Activated CD4-positive, alpha-beta T cell treated with anti-CD3 and anti-CD28 coated beads, Interleukin-2, amount 10 ng/mL, durations not matched to agents 7 days and 5 days (primary cell): ENCODE measurements at regions not wholly inside any gene's neighbourhood (a gene's known extent, or its start where the extent isn't known, plus 50 kb on each side); places are given as distances from the start of the nearest gene placed in this dataset.
"Not testable (repeated sequence)": the region's sequence is repeated elsewhere in the genome, so short reads cannot be mapped to it uniquely, and the experiment has no call there.

Experiments used
- CTCF ChIA-PET: fragments of 350-600 bp; sonication (Branson Sonifier 250); formaldehyde crosslinking; loops from one replicate; lab custom pipeline; 2021; ENCODE audit warnings: antibody characterized with exemption; lab: Charles Lee
- POLR2A ChIA-PET: fragments of 350-600 bp; sonication (Branson Sonifier 250); formaldehyde crosslinking; loops from one replicate; lab custom pipeline; 2021; ENCODE audit warnings: antibody characterized with exemption; lab: Charles Lee
- DNase-seq: peaks from one replicate; pipeline ENCODE4 v3.0.0-alpha.2; 2020
- H3K27ac Mint-ChIP-seq: one replicate; pipeline ENCODE4 v1.8.0; 2021; ENCODE audit warnings: mild to moderate bottlenecking, moderate library complexity, mixed read lengths
- H3K27me3 Mint-ChIP-seq: one replicate; pipeline ENCODE4 v1.8.0; 2021; ENCODE audit warnings: mixed read lengths
- H3K36me3 Mint-ChIP-seq: one replicate; pipeline ENCODE4 v1.8.0; 2021; ENCODE audit warnings: low read depth, mixed read lengths
- H3K4me1 Mint-ChIP-seq: one replicate; pipeline ENCODE4 v1.8.0; 2021; ENCODE audit warnings: mixed read lengths
- H3K4me3 Mint-ChIP-seq: one replicate; pipeline ENCODE4 v1.8.0; 2021; ENCODE audit warnings: mild to moderate bottlenecking, moderate library complexity, mixed read lengths
- H3K9me3 Mint-ChIP-seq: one replicate; pipeline ENCODE4 v1.8.0; 2021; ENCODE audit warnings: mixed read lengths

DNA sequence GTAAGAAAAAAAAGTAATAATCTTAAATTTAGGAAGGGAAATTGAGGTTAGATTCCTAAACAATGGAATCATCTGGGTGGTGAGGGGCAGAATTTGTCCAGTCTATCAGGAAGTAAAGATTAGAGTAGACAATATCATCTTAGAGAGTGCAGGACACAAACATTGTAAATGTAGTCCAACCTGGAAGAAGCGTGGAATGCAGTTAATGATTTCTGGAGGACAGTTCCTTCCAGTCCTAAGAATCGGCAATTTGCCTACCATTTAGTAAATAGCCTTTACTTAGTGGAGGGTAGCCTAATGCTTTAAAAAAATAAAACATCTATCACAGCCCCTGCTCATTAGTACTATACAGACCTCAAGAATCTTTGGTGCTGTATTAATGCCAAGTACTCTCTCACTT, 147.5 kb upstream of the TTC29 start:
- Mint-ChIP-seq H3K27me3 (peaks cover 16% of the 10 kb centered on the region), H3K27ac (no peak overlapping the region), H3K4me3 (no peak overlapping the region), H3K4me1 (no peaks in the 10 kb centered on the region), H3K36me3 (no peaks in the 10 kb centered on the region), H3K9me3 (no peaks in the 10 kb centered on the region)
- POLR2A ChIA-PET = no interaction called here
- CTCF ChIA-PET = no interaction called here
- DNase-seq = no peak

DNA sequence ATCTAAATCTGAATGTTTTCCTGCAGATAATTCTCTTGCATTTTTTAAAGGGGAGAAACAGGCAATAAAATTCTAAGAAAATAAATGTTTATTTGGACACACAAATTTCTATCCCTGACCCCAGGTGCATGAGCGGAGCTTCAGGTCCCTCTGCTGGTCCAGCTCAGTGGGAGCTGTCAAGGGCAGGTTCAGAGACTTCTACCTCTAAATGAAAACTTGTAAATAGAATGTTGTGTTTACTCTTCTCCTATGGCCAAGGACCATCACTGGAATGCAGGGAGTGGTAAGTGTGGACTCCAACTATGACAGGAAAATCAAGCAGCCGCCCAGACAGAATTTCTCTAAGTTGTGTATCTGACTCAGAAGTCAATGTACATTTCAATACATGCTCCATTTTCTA, 148.6 kb upstream of the TTC29 start:
- no peaks in the 10 kb centered on the region for H3K9me3 Mint-ChIP-seq

DNA sequence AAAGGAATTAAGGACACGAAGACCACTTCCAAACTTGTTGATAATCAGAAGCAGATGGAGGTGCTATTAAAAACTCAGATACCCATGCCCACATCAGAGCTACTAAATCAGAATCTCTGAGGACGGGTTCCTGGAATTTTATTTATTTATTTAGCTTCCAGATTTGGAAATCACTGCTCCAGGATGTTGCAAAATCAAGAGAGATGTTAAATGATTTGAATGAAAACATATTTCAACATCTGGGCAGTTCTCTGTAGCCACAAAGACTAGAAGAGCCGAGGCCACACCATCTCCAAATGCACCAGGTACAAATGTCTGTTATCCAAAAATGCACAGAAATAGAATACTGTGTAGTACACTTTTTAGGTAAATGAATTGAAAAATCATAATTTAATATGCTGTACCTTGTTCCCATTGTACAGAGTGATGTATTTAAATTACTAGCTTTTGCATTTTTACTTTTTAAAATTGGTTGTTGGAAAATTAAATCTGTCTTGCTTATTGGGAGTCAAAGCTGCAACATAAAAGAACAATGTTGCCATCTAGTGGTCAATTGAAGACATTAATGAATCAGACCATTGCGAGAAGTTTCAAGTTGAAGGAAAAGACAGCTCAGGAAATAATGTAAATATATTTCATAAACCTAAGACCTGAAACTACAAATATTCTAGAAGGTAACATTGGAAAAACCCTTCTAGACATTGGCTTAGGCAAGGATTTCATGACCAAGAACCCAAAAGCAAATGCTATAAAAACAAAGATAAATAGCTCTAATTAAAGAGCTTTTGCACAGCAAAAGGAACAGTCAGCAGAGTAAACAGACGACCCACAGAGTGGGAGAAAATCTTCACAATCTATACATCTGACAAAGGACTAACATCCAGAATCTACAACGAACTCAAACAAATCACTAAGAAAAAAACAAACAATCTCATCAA, 151.3 kb upstream of the TTC29 start:
- no peak overlapping the region for H3K4me3 Mint-ChIP-seq
- ChIA-PET POLR2A (no interaction called here), CTCF (interaction anchor here (0.9 to 1.8 kb wide), 4 partner anchors 29 to 853 kb away, joined by 3 to 5 read pairs (median 3); no protein-coding TSS in a partner anchor)
- no peak overlapping the region for H3K27ac Mint-ChIP-seq
- H3K36me3 Mint-ChIP-seq = no peaks in the 10 kb centered on the region
- no peaks in the 10 kb centered on the region for H3K9me3 Mint-ChIP-seq
- H3K27me3 Mint-ChIP-seq = peaks cover 8% of the 10 kb centered on the region
- DNase-seq = no peak
- H3K4me1 Mint-ChIP-seq = no peaks in the 10 kb centered on the region

More for the DNA sequence above, 148.6 kb upstream of the TTC29 start:
- no peaks in the 10 kb centered on the region for H3K36me3 Mint-ChIP-seq
- H3K4me1 Mint-ChIP-seq = no peaks in the 10 kb centered on the region
- peaks cover 14% of the 10 kb centered on the region for H3K27me3 Mint-ChIP-seq
- no peak overlapping the region for H3K4me3 Mint-ChIP-seq
- CTCF ChIA-PET = no interaction called here
- no peak overlapping the region for H3K27ac Mint-ChIP-seq
- DNase-seq = no peak
- POLR2A ChIA-PET = no interaction called here

DNA sequence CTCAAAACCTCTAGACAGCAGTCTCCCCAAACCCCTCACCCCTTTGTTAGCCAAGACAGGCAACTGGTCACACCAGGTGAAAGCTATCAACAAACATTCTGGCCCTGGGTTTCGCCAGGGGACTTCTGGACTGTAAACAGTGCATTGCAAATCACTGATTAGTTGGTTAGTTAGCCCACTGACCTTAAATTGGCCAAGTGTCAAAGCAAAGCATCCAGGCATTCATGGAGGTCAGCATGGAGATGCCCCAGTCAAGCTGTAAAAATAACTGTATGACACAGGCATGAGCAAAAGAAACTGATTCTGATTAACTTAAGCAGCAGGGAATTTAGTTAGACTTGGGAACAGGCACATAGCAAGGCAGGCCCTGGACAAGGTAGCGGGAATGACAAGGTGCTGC, 156.0 kb upstream of the TTC29 start:
- Mint-ChIP-seq H3K27me3 (peaks cover 5% of the 10 kb centered on the region), H3K4me1 (no peaks in the 10 kb centered on the region), H3K4me3 (no peak overlapping the region), H3K36me3 (no peaks in the 10 kb centered on the region), H3K27ac (no peak overlapping the region), H3K9me3 (no peaks in the 10 kb centered on the region)
- CTCF ChIA-PET = no interaction called here
- DNase-seq = no peak
- POLR2A ChIA-PET = no interaction called here

DNA sequence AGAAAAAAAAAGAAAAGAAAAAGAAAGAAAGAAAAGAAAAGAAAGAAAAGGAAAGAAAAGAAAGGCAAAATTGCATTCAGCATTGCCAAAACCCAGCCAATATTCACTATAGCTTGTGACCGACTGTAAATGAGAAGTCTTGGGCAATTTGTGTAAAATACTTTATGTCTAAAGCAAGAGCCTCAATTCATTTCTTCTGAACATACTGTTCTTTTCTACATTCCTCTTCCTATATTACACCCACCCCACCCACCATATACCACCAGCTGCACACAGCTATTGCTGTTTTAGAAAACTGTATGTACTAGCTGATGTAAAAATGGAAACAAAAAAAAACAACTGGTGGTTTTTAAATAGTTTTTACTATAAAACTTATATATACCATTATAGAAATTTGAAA, 156.9 kb upstream of the TTC29 start:
- no peaks in the 10 kb centered on the region for H3K36me3 Mint-ChIP-seq
- CTCF ChIA-PET = interaction anchor here (0.6 kb wide), 1 partner anchor 867 kb away, joined by 4 read pairs; no protein-coding TSS in a partner anchor
- H3K4me3 Mint-ChIP-seq = no peak overlapping the region
- DNase-seq = no peak
- POLR2A ChIA-PET = no interaction called here
- H3K4me1 Mint-ChIP-seq = no peaks in the 10 kb centered on the region
- H3K9me3 Mint-ChIP-seq = no peaks in the 10 kb centered on the region
- no peak overlapping the region for H3K27ac Mint-ChIP-seq
- peaks cover 3% of the 10 kb centered on the region for H3K27me3 Mint-ChIP-seq

DNA sequence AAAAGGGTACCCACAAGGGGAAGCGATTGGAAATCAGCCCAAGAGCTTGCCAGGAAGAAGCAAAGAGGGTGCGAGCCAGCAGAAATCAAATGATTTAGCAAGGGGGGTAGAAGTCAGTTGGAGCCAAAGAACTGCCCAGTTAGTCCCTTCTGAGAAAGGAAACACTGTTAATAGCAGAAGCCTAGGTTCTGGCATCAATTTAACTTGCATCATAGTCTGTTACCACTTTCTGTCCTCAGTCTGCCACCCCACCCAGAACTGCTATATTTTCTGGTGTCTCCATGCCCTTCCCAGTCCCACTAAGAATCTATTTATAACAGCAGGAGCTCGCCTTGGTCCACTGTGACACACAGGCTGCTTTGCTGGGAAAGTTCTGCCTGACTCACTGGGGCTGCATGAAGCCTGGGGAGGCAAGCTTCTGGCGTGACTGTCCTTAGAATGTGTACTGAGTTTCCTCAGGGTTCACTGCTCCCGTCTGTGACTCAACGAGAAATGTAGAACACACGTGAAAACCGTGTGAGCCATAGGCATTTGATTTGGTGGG, 157.8 kb upstream of the TTC29 start:
- ChIA-PET POLR2A (no interaction called here), CTCF (no interaction called here)

DNA sequence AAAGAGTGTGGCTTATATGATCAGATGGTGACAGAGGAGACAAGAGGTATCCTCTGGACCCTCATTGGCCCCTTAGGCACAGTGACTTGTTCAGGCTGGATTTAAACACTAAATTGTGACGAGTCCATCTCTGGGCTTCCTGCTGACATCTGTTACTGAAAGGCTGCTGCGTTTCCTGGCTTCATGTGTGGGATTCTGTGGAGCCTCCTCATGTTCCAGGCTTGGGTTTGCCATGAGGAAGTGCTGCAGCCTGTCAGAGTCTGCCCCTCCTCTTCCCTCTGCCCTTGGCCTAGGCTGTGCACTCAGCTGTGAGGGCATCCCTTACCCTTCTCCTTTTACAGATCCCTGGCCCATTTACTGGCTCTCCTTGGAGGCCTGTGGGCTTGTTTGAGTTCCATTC, 159.1 kb upstream of the TTC29 start:
- Mint-ChIP-seq H3K4me3 (no peak overlapping the region), H3K27ac (no peak overlapping the region), H3K36me3 (no peaks in the 10 kb centered on the region), H3K27me3 (peaks cover 3% of the 10 kb centered on the region), H3K4me1 (no peaks in the 10 kb centered on the region), H3K9me3 (no peaks in the 10 kb centered on the region)
- no peak for DNase-seq
- POLR2A ChIA-PET = no interaction called here
- CTCF ChIA-PET = no interaction called here

More for the DNA sequence above, 157.8 kb upstream of the TTC29 start:
- H3K4me3 Mint-ChIP-seq = no peak overlapping the region
- no peak overlapping the region for H3K27ac Mint-ChIP-seq
- DNase-seq = no peak
- H3K27me3 Mint-ChIP-seq = peaks cover 3% of the 10 kb centered on the region
- no peaks in the 10 kb centered on the region for H3K4me1 Mint-ChIP-seq
- no peaks in the 10 kb centered on the region for H3K36me3 Mint-ChIP-seq
- no peaks in the 10 kb centered on the region for H3K9me3 Mint-ChIP-seq

DNA sequence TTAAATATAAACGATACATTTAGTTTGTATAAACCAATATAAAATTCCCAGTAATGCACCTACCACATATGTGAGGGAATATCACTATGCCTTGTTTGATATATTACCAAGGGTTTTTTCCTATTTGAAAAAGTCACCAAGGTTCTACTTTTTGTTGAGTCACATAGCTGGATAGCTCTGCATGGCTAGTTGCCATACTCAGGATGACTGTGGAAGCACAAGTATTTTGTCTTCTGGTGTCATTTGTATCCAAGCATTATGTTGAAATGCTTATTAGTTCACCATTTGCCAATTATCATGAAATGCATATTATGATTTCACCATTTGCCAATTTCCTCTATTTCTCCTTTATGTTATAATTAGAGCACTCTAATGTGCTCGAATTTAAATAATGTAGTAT, 162.7 kb upstream of the TTC29 start:
- H3K9me3 Mint-ChIP-seq = peaks cover 2% of the 10 kb centered on the region
- H3K27me3 Mint-ChIP-seq = no peaks in the 10 kb centered on the region
- no peaks in the 10 kb centered on the region for H3K4me1 Mint-ChIP-seq
- no peak overlapping the region for H3K27ac Mint-ChIP-seq
- ChIA-PET POLR2A (no interaction called here), CTCF (no interaction called here)
- no peak overlapping the region for H3K4me3 Mint-ChIP-seq
- no peaks in the 10 kb centered on the region for H3K36me3 Mint-ChIP-seq
- no peak for DNase-seq

DNA sequence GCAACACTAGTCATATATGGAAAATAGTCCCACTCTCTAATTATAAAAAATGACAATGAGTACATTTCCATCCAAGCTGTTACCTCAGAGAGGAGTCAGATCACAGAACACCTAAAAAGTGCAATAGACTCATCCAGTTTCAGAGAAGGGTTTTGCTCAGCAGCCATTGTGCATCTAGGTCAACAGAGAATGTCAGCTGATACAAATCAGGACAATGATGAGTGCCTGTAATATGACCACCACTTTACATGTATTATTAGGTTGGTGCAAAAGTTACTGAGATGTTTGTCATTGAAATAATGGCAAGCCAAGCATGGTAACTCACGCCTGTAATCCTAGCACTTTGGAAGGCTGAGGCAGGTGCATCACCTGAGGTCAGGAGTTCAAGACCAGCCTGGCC, 164.1 kb upstream of the TTC29 start:
- no peak overlapping the region for H3K4me3 Mint-ChIP-seq
- no peak for DNase-seq
- H3K9me3 Mint-ChIP-seq = peaks cover 6% of the 10 kb centered on the region
- no peaks in the 10 kb centered on the region for H3K4me1 Mint-ChIP-seq
- ChIA-PET CTCF (no interaction called here), POLR2A (no interaction called here)
- H3K36me3 Mint-ChIP-seq = no peaks in the 10 kb centered on the region
- no peaks in the 10 kb centered on the region for H3K27me3 Mint-ChIP-seq
- no peak overlapping the region for H3K27ac Mint-ChIP-seq

DNA sequence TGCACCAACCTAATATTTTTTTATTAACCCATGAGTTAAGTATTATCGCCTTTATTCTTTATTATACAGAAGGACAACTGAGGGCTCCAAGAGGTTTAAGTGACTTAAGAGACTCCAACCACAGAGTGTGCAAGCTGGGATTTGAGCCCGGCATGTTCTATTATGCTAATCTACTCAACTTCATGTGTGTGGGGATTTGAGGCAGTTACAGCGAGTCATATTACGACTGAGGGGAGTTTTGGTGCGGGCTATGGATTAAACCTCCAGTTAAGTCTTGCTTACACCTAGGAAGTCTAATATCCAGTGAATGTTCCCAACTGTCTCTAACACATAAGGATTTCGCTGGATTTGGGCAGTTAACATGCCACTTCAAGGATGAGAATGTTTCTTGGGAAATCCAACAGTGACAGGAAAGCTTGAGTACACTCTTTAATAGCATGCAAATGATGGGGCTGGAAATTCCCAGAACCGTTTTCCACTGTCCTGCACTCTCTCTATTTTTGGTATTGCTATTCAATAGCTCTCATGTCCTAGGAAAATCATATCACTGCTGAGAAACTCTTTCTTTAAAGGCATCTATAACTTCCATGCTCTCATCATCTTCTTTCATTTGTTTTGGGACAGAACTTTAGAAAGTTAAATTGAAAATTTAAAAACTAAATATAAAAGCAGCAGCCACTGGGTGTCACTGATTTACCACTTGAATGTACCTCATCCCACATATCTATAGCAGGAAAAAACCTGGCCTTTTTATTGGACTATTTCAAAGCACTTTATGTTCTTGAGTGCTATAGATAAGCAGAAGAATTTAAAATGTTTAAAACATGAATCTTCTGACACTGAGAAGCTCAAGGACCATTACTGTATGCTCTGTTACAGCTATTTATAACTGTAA, 165.1 kb upstream of the TTC29 start:
- H3K4me1 Mint-ChIP-seq = no peaks in the 10 kb centered on the region
- H3K9me3 Mint-ChIP-seq = peaks cover 6% of the 10 kb centered on the region
- ChIA-PET POLR2A (no interaction called here), CTCF (interaction anchor here (0.6 kb wide), 1 partner anchor 696 kb away, joined by 4 read pairs; no protein-coding TSS in a partner anchor)
- no peak overlapping the region for H3K27ac Mint-ChIP-seq
- H3K27me3 Mint-ChIP-seq = no peaks in the 10 kb centered on the region
- H3K4me3 Mint-ChIP-seq = no peak overlapping the region
- DNase-seq = no peak
- no peaks in the 10 kb centered on the region for H3K36me3 Mint-ChIP-seq

DNA sequence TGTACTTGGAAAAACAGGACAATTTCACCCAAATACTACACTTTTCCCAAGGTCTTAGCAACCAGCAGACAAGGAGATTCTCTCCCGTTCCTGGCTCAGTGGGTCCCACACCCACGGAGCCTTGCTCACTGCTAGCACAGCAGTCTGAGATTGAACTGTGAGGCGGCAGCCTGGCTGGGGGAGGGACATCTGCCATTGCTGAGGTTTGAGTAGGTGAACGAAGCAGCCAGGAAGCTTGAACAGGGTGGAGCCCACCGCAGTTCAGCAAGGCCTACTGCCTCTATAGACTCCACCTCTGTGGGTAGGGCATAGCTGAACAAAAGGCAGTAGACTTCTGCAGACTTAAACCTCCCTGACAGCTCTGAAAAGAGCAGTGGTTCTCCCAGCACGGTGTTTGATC, 166.5 kb upstream of the TTC29 start:
- H3K27me3 Mint-ChIP-seq, H3K4me3 Mint-ChIP-seq, DNase-seq, H3K9me3 Mint-ChIP-seq, H3K36me3 Mint-ChIP-seq, H3K27ac Mint-ChIP-seq, CTCF ChIA-PET, H3K4me1 Mint-ChIP-seq, POLR2A ChIA-PET: not testable (repeated sequence)

DNA sequence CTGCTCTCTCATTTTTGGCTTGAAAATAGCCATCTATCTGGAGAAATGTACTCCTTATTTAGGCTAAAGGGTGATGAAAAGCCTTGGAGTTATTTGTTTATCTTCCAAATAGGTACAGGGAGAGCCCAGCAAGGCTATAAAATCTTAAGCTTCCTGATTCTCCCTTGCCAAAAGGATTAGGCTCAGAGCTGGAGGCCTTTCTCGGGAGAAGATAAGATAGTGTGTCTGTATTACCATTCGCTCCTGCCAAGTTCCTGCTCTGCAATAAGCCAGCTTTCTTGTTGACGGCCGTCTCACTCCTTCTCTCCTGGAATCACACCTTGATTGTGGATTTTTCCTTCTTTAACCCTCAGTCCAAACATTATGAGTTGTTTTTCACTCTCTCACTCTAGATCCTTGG, 171.8 kb upstream of the TTC29 start:
- H3K36me3 Mint-ChIP-seq = no peaks in the 10 kb centered on the region
- no peaks in the 10 kb centered on the region for H3K4me1 Mint-ChIP-seq
- peaks cover 6% of the 10 kb centered on the region for H3K9me3 Mint-ChIP-seq
- H3K4me3 Mint-ChIP-seq = no peak overlapping the region
- ChIA-PET POLR2A (no interaction called here), CTCF (no interaction called here)
- H3K27ac Mint-ChIP-seq = no peak overlapping the region
- H3K27me3 Mint-ChIP-seq = no peaks in the 10 kb centered on the region
- DNase-seq = no peak

DNA sequence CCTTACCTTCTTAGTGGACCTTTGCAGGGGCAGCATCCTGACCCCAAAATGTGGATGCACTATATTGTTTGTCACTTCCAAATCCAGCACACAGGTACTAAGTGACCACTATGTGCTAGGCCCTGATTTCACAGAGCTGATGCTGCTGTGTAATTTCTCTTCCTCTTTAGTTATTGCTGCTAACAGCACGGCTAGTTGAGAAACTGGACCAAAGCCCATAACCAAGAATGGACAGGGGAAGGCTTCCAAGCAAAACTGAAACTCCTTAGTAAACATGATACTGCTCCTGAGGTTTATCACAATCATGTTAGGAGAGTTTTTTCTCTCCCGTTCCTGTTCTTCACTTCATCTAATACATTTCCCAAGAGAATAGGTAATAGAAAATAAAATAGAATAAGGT, 172.9 kb upstream of the TTC29 start:
- DNase-seq = no peak
- CTCF ChIA-PET = no interaction called here
- no peak overlapping the region for H3K27ac Mint-ChIP-seq

More for the DNA sequence above, 172.9 kb upstream of the TTC29 start:
- Mint-ChIP-seq H3K4me1 (no peaks in the 10 kb centered on the region), H3K36me3 (no peaks in the 10 kb centered on the region), H3K9me3 (peaks cover 4% of the 10 kb centered on the region), H3K27me3 (no peaks in the 10 kb centered on the region), H3K4me3 (no peak overlapping the region)
- POLR2A ChIA-PET = no interaction called here
